SK-N-MC (cell line): ENCODE measurements at regions not wholly inside any gene's neighbourhood (a gene's known extent, or its start where the extent isn't known, plus 50 kb on each side); places are given as distances from the start of the nearest gene placed in this dataset.

ENCODE experiments used
- DNase-seq: peaks from one replicate; pipeline ENCODE4 v3.0.0-alpha.2; 2011; ENCODE audit warnings: low read depth, low spot score
- H3K27ac ChIP-seq: fragments of 200-600 bp; sonication (generic); 2 replicates; pipeline ENCODE4 v1.5.1; 2016; ENCODE audit warnings: mixed run types
- H3K36me3 ChIP-seq: fragments of 200-600 bp; sonication (generic); 2 replicates; pipeline ENCODE4 v1.6.1; 2017; ENCODE audit warnings: antibody characterized with exemption, low read length, mixed read lengths; ENCODE audit not compliant: insufficient read depth
- H3K4me3 ChIP-seq: fragments of 200-600 bp; sonication (generic); 2 replicates; pipeline ENCODE4 v1.5.1; 2016
- H3K9ac ChIP-seq: fragments of 200-600 bp; sonication (generic); 2 replicates; pipeline ENCODE4 v1.8.0; 2017; ENCODE audit warnings: mixed run types, mixed read lengths; ENCODE audit not compliant: insufficient read length
- H3K9me3 ChIP-seq: fragments of 200-600 bp; sonication (generic); 2 replicates; pipeline ENCODE4 v1.6.1; 2017; ENCODE audit warnings: low read depth, mild to moderate bottlenecking, antibody characterized with exemption, low read length, moderate library complexity, mixed read lengths
- EZH2 ChIP-seq: fragments of 200-600 bp; sonication (generic); IDR thresholded peaks from one replicate; pipeline ENCODE4 v1.6.1; 2017; ENCODE audit warnings: antibody characterized with exemption
- FOXP2 ChIP-seq: optimal IDR thresholded peaks from 2 replicates; pipeline ENCODE3; 2011; ENCODE audit warnings: mild to moderate bottlenecking, moderate library complexity; ENCODE audit not compliant: insufficient read depth; ENCODE audit errors: extremely low read length, control extremely low read depth
- POLR2AphosphoS5 ChIP-seq: IDR thresholded peaks from 2 replicates; pipeline ENCODE4 v1.6.1; 2012; ENCODE audit warnings: mild to moderate bottlenecking, low read depth, low read length, borderline replicate concordance

- no peak for TF ChIP-seq EZH2
- no peak for TF ChIP-seq FOXP2
- no peak for TF ChIP-seq POLR2AphosphoS5
- H3K27ac ChIP-seq, result no peak overlapping the region
- no peak for DNase-seq
Measured at GRCh38 chr3:117298273-117298672, 588.7 kb downstream of the TUSC7 start.

GRCh38 chr3:117302428-117302827, 592.8 kb downstream of the TUSC7 start:
- TF ChIP-seq EZH2, result no peak
- no peak for TF ChIP-seq FOXP2
- TF ChIP-seq POLR2AphosphoS5, result no peak
- no peak overlapping the region for H3K27ac ChIP-seq
- DNase-seq, result no peak

More at GRCh38 chr3:117298273-117298672, 588.7 kb downstream of the TUSC7 start:
- Histone ChIP-seq H3K4me3 (no peak overlapping the region), H3K9me3 (no peaks in the 10 kb centered on the region), H3K36me3 (no peaks in the 10 kb centered on the region), H3K9ac (no peak overlapping the region)

GRCh38 chr3:117303443-117303842, 593.9 kb downstream of the TUSC7 start:
- no peak for TF ChIP-seq FOXP2
- no peak for TF ChIP-seq EZH2
- TF ChIP-seq POLR2AphosphoS5, result no peak
- Histone ChIP-seq H3K9me3 (no peaks in the 10 kb centered on the region), H3K4me3 (no peak overlapping the region), H3K27ac (no peak overlapping the region), H3K36me3 (no peaks in the 10 kb centered on the region), H3K9ac (no peak overlapping the region)
- no peak for DNase-seq

More at GRCh38 chr3:117302428-117302827, 592.8 kb downstream of the TUSC7 start:
- H3K9me3 ChIP-seq, result no peaks in the 10 kb centered on the region
- H3K36me3 ChIP-seq, result no peaks in the 10 kb centered on the region
- H3K4me3 ChIP-seq, result no peak overlapping the region
- no peak overlapping the region for H3K9ac ChIP-seq

DNA sequence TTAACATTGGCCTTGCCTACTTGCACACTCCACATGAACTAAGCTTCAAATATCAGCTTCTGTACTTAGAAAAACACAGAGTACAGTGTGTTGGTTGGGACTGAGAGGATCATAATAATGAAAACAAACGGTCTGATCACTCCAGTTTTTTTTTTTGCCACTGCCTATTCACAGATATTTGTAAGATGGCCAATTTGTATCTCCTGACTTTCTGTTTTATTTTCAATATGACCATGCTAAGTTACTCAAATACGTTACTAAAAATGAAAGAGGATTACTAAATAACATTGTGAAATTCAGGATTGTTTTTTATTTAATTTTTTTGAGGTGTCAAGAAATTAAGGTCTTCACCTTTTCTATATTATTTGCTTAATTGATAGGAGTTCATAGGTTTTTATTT, 595.1 kb downstream of the TUSC7 start:
- DNase-seq, result no peak
- TF ChIP-seq FOXP2 (no peak), EZH2 (no peak)
- H3K27ac ChIP-seq, result no peak overlapping the region
- H3K9ac ChIP-seq, result no peak overlapping the region
- no peaks in the 10 kb centered on the region for H3K36me3 ChIP-seq
- H3K9me3 ChIP-seq, result no peaks in the 10 kb centered on the region
- no peak overlapping the region for H3K4me3 ChIP-seq

DNA sequence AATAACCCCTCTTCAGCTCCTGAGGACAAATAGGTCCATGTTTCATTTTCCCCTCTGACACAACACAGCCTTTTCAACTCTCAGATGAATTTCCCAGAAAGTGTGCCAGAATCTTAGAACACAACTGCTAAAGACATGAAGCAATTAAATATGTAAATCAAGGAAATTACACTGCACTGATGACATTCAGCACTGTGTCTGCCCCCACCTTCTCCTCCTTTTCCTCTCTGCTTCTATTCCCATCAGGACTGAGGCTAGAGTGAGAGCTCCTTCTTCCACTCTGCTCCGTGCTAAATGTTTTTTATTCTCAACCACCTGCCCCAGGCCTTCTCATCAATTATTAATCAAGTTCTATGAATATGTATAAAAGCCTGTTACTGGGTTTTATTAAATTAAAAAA, 596.1 kb downstream of the TUSC7 start:
- no peak overlapping the region for H3K27ac ChIP-seq
- no peak overlapping the region for H3K9ac ChIP-seq
- no peak for DNase-seq
- no peak for TF ChIP-seq POLR2AphosphoS5
- TF ChIP-seq FOXP2, result no peak
- TF ChIP-seq EZH2, result no peak
- H3K36me3 ChIP-seq, result no peaks in the 10 kb centered on the region
- no peaks in the 10 kb centered on the region for H3K9me3 ChIP-seq
- H3K4me3 ChIP-seq, result no peak overlapping the region

GRCh38 chr3:117306299-117306698, 596.7 kb downstream of the TUSC7 start:
- no peak overlapping the region for H3K9ac ChIP-seq
- no peak for DNase-seq
- H3K36me3 ChIP-seq, result no peaks in the 10 kb centered on the region
- no peak for TF ChIP-seq POLR2AphosphoS5
- TF ChIP-seq FOXP2, result no peak
- TF ChIP-seq EZH2, result no peak
- no peak overlapping the region for H3K4me3 ChIP-seq
- no peak overlapping the region for H3K27ac ChIP-seq
- no peaks in the 10 kb centered on the region for H3K9me3 ChIP-seq

GRCh38 chr3:117308353-117308752, 598.8 kb downstream of the TUSC7 start:
- no peaks in the 10 kb centered on the region for H3K36me3 ChIP-seq
- DNase-seq, result no peak
- no peak for TF ChIP-seq POLR2AphosphoS5
- TF ChIP-seq FOXP2, result no peak
- TF ChIP-seq EZH2, result no peak
- no peak overlapping the region for H3K9ac ChIP-seq
- no peaks in the 10 kb centered on the region for H3K9me3 ChIP-seq
- no peak overlapping the region for H3K4me3 ChIP-seq
- no peak overlapping the region for H3K27ac ChIP-seq

DNA sequence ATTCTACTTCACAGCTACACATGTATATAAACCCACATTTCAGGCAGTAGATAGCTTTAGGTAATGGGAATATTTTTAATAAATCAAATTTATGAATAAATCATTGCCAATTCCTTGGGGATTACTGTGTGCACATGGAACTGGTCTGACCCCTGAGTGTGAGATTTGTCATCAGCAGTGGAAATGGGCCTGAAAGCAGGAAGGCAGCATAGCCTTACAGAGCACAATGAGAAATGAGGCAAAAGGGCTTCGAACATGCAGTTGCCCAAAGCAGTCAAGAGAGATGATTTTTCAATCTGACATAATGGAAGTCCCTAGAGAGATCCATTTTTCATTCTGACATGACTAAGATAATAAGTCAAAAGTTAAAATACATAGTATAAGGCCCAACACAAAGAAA, 599.2 kb downstream of the TUSC7 start:
- DNase-seq, result no peak
- Histone ChIP-seq H3K9me3 (no peaks in the 10 kb centered on the region), H3K36me3 (no peaks in the 10 kb centered on the region), H3K9ac (no peak overlapping the region), H3K27ac (no peak overlapping the region), H3K4me3 (no peak overlapping the region)
- TF ChIP-seq FOXP2 (no peak), POLR2AphosphoS5 (no peak), EZH2 (no peak)

- H3K9me3 ChIP-seq, result no peaks in the 10 kb centered on the region
- no peak overlapping the region for H3K9ac ChIP-seq
- no peaks in the 10 kb centered on the region for H3K36me3 ChIP-seq
- no peak overlapping the region for H3K27ac ChIP-seq
- TF ChIP-seq FOXP2, result no peak
- no peak for TF ChIP-seq POLR2AphosphoS5
- TF ChIP-seq EZH2, result no peak
- no peak for DNase-seq
- H3K4me3 ChIP-seq, result no peak overlapping the region
Measured at GRCh38 chr3:117310536-117310935, 601.0 kb downstream of the TUSC7 start.
